Adrenal gland (tissue), 9 donors: ENCODE measurements at regions not wholly inside any gene's neighbourhood (a gene's known extent, or its start where the extent isn't known, plus 50 kb on each side); places are given as distances from the start of the nearest gene placed in this dataset.

Experiments
- DNase-seq, 7 donors: peaks; one replicate each; pipeline ENCODE4 v3.0.0-alpha.2; 2019 to 2020
- H3K27ac ChIP-seq, 5 donors: fragments of 200-600 bp; sonication (generic) in 4 of 5; 1 replicate in 3 of 5; 2 replicates in 2 of 5; pipeline versions ENCODE4 v1.5.1 to v1.8.0; 2016 to 2020; ENCODE audit warnings: mild to moderate bottlenecking in 1 of 5
- H3K27me3 ChIP-seq: fragments of 200-600 bp; 2 replicates; pipeline ENCODE4 v1.8.0; 2021
- H3K36me3 ChIP-seq, 2 donors: fragments of 200-600 bp; replicated peaks in 1 of 2; 1 replicate in 1 of 2; 2 replicates in 1 of 2; pipeline versions ENCODE4 v1.5.1 to v1.8.0; 2018 to 2022
- H3K4me1 ChIP-seq, 2 donors: fragments of 200-600 bp; replicated peaks in 1 of 2; 1 replicate in 1 of 2; 2 replicates in 1 of 2; pipeline versions ENCODE4 v1.5.1 to v1.8.0; 2018 to 2021
- H3K4me3 ChIP-seq, 4 donors: fragments of 200-600 bp; sonication (generic) in 3 of 4; one replicate each; pipeline ENCODE4 v1.5.1; 2016 to 2018
- H3K9me3 ChIP-seq, 3 donors: fragments of 200-600 bp; sonication (generic) in 1 of 3; replicated peaks in 1 of 3; 1 replicate in 2 of 3; 2 replicates in 1 of 3; pipeline versions ENCODE4 v1.5.1 to v1.8.0; 2016 to 2021
- POLR2A ChIP-seq, 2 donors: fragments of 450-650 bp; IDR thresholded peaks; one replicate each; pipeline ENCODE4 v1.6.1; 2017; ENCODE audit warnings: antibody characterized with exemption in 2 of 2, mild to moderate bottlenecking in 2 of 2, moderate library complexity in 1 of 2
- WGBS, 4 donors: extraction: QIAGEN DNeasy Blood & Tissue Kit in 2 of 4; methylation state at CpG; one replicate each; pipeline versions ENCODE4 v1.1.5 to v1.1.7; 2013 to 2017; 5-methylcytosine and 5-hydroxymethylcytosine counted together
- intact Hi-C, 2 donors: fragments of 100-400 bp; cut with DNase I; formaldehyde crosslinking; loops; one replicate each; pipeline versions ENCODE4 v1.14.1 to v1.15.0; 2022 to 2023
- TF ChIP-seq, protein P1 (sequence below), 6 experiments: fragments of 450-650 bp in 4 of 6; fragments of 200-600 bp in 2 of 6; sonication (generic) in 1 of 6; IDR thresholded peaks; 1 replicate in 5 of 6; 2 replicates in 1 of 6; pipeline versions ENCODE4 v1.5.1 to v1.8.0; 2016 to 2021; ENCODE audit warnings: antibody characterized with exemption in 6 of 6, mild to moderate bottlenecking in 2 of 6, moderate library complexity in 1 of 6
- donor health status: healthy with polysubstance abuse.
- donor health status: Bipolar disorder and iron deficiency.
- donor health status: DM: yes; HTN: yes; CAD: no.
- donor health status: DM: no; HTN: no; CAD: no.
- donor health status: DM: no; HTN: no; CAD: no.

DNA sequence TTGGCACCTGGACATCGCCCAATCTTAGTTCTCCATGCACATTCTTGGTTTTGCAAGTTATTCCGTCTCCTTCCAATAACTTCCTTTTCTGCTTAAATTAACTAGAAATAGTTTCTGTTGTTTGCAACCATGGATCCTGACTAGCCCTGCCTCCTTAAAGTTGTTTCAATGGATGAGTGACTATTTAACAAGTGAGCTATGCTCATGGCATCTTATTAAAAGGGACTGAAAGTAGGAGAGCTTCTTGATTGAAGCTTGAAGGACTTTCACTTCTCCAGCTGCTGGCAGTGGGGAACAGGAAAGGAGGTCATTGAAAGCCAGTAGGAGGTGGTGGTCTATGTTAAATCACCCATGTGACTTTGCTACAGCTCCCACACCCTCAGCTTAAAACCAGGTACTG, 466.8 kb downstream of the ARHGEF28 start:
- H3K9me3 ChIP-seq: no peaks in the 10 kb centered on the region
- 90 to 96% (median 95%) methylated on average over 2 of the region's 2 CpGs for WGBS, 4 donors
- no peak for DNase-seq
- H3K27ac ChIP-seq: no peak overlapping the region
- no peak overlapping the region for H3K4me3 ChIP-seq
- H3K27me3 ChIP-seq: no peaks in the 10 kb centered on the region
- no peaks in the 10 kb centered on the region for H3K36me3 ChIP-seq
- intact Hi-C loops: no loop called here
- no peak for TF ChIP-seq POLR2A (IDR thresholded peaks at IDR 0.05)
- TF ChIP-seq, protein P1, sequence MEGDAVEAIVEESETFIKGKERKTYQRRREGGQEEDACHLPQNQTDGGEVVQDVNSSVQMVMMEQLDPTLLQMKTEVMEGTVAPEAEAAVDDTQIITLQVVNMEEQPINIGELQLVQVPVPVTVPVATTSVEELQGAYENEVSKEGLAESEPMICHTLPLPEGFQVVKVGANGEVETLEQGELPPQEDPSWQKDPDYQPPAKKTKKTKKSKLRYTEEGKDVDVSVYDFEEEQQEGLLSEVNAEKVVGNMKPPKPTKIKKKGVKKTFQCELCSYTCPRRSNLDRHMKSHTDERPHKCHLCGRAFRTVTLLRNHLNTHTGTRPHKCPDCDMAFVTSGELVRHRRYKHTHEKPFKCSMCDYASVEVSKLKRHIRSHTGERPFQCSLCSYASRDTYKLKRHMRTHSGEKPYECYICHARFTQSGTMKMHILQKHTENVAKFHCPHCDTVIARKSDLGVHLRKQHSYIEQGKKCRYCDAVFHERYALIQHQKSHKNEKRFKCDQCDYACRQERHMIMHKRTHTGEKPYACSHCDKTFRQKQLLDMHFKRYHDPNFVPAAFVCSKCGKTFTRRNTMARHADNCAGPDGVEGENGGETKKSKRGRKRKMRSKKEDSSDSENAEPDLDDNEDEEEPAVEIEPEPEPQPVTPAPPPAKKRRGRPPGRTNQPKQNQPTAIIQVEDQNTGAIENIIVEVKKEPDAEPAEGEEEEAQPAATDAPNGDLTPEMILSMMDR (IDR thresholded peaks at IDR 0.05): no peak
- H3K4me1 ChIP-seq: no peaks in the 10 kb centered on the region

DNA sequence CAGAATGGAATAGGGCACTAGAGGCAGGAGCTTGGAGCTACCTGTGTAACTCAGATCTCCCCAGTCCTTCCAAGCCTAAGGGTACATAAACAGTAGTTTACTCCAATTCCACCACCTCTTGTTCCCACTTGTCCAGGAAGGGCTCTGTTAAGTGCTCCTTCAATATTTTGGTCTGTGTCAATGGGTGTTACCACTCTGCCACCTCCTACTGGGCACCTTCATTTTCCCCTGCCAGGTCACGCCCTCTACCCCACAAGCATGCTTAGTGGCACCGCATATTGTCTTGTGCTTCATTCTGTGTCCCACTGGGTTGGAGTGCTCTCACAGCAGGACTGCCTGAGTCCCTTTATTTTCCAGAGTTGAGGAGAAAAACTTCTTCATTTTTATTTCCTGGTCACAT, 459.8 kb downstream of the ARHGEF28 start:
- 93 to 100% (median 94%) methylated on average over 2 of the region's 2 CpGs for WGBS, 4 donors
- Histone ChIP-seq H3K36me3 (no peaks in the 10 kb centered on the region), H3K4me3 (no peak overlapping the region), H3K9me3 (no peaks in the 10 kb centered on the region), H3K27ac (no peak overlapping the region), H3K4me1 (no peaks in the 10 kb centered on the region), H3K27me3 (no peaks in the 10 kb centered on the region)
- DNase-seq: no peak
- intact Hi-C loops: no loop called here
- TF ChIP-seq, protein P1 (IDR thresholded peaks at IDR 0.05): no peak
- no peak for TF ChIP-seq POLR2A (IDR thresholded peaks at IDR 0.05)

DNA sequence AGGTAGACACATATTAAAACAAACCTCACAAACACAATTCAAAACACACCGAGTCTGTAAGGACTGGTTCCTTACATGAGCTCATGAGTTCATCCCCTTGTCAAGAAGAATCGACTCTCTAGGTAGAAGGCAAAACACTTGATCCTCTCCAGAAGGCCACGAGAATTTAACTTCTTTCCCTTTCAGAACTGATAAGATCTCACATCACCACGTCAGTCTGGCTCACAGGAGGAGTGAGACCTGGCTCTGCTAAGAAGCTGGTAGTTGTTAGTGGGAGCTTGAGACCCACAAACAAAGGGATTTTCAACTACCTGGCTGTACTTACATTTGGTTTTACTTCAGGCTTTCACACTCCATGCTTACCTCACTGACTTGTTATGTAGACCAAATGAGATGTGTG, 459.2 kb downstream of the ARHGEF28 start:
- no peak for TF ChIP-seq POLR2A (IDR thresholded peaks at IDR 0.05)
- TF ChIP-seq, protein P1 (IDR thresholded peaks at IDR 0.05): no peak
- Histone ChIP-seq H3K4me3 (no peak overlapping the region), H3K27me3 (no peaks in the 10 kb centered on the region), H3K9me3 (no peaks in the 10 kb centered on the region), H3K27ac (no peak overlapping the region), H3K4me1 (no peaks in the 10 kb centered on the region), H3K36me3 (no peaks in the 10 kb centered on the region)
- WGBS, 4 donors: 61 to 74% (median 69%) methylated on average over 4 of the region's 4 CpGs
- intact Hi-C loops: no loop called here
- no peak for DNase-seq

DNA sequence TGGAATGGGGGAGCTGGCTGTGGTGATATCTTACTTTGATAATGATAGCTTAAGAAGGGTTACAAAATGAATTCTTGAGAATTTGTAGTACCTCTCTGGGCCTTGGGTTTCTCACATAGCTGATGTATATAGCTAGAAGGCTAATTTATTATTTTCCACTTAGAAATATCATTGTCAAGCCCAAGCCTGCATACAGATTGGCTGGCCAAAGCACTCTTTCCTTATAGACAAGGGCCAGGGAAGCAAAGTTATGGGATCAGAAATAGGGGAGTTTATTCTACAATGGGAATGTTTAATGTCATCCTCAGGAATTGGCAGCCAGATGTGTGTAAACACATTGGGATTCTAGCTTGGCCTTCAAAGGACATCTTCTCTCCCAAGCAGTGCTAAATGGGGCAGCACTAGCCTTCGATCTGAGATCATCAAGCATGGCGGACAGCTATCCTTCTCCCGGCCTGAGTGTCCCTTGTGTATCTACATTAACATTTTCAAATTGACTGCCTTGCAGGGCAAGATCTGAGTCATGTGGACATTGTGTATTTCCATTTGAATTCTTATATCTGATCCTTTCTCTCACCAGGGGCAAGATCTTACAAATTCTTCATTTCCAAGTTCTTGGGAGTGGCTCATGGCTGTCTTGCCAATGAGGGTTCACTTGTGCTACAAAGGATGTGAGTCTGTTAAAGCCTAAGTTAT, 457.2 kb downstream of the ARHGEF28 start:
- H3K27me3 ChIP-seq: no peaks in the 10 kb centered on the region

More for the DNA sequence above, 457.2 kb downstream of the ARHGEF28 start:
- intact Hi-C loops: no loop called here
- TF ChIP-seq, protein P1 (IDR thresholded peaks at IDR 0.05): no peak
- TF ChIP-seq POLR2A (IDR thresholded peaks at IDR 0.05): no peak
- no peak overlapping the region for H3K27ac ChIP-seq
- H3K4me1 ChIP-seq: no peaks in the 10 kb centered on the region
- WGBS, 4 donors: 67 to 78% (median 67%) methylated on average over 3 of the region's 3 CpGs
- no peaks in the 10 kb centered on the region for H3K9me3 ChIP-seq
- no peak for DNase-seq
- no peaks in the 10 kb centered on the region for H3K36me3 ChIP-seq
- H3K4me3 ChIP-seq: no peak overlapping the region
